AG10803 (cell line): ENCODE measurements at regions not wholly inside any gene's neighbourhood (a gene's known extent, or its start where the extent isn't known, plus 50 kb on each side); places are given as distances from the start of the nearest gene placed in this dataset.

Experiments
- DNase-seq: peaks from one replicate; pipeline ENCODE4 v3.0.0; 2010; ENCODE audit warnings: low read depth
- H3K4me3 ChIP-seq: 2 replicates; pipeline ENCODE4 v1.5.1; 2011; ENCODE audit warnings: mild to moderate bottlenecking, low read length, control low read depth
- CTCF ChIP-seq: conservative IDR thresholded peaks from 2 replicates; pipeline ENCODE4 v1.5.1; 2011; ENCODE audit warnings: mild to moderate bottlenecking, low read length, control low read depth, inconsistent platforms

- no peak for DNase-seq
- TF ChIP-seq CTCF, result no peak
- no peak overlapping the region for H3K4me3 ChIP-seq
Measured at GRCh38 chr6:4707011-4707410, 69.2 kb upstream of the CDYL start.

- TF ChIP-seq CTCF, result no peak
- DNase-seq, result no peak
Measured at GRCh38 chr6:4705809-4706208, 70.4 kb upstream of the CDYL start.

GRCh38 chr6:4703382-4703781, 72.8 kb upstream of the CDYL start:
- peak; percentile 9 for DNase-seq
- no peak overlapping the region for H3K4me3 ChIP-seq
- TF ChIP-seq CTCF, result no peak

More at GRCh38 chr6:4705809-4706208, 70.4 kb upstream of the CDYL start:
- no peak overlapping the region for H3K4me3 ChIP-seq

- TF ChIP-seq CTCF, result no peak
- DNase-seq, result peak; percentile 63
- no peak overlapping the region for H3K4me3 ChIP-seq
Measured at GRCh38 chr6:4698901-4699659, 77.1 kb upstream of the CDYL start.

GRCh38 chr6:4693173-4693970, 82.8 kb upstream of the CDYL start:
- no peak for TF ChIP-seq CTCF
- H3K4me3 ChIP-seq, result no peak overlapping the region
- no peak for DNase-seq

- no peak for DNase-seq
- no peak for TF ChIP-seq CTCF
Measured at GRCh38 chr6:4692664-4693063, 83.5 kb upstream of the CDYL start.

More at GRCh38 chr6:4692664-4693063, 83.5 kb upstream of the CDYL start:
- H3K4me3 ChIP-seq, result no peak overlapping the region
